ENCODE measurements at regions not wholly inside any gene's neighbourhood (a gene's known extent, or its start where the extent isn't known, plus 50 kb on each side); places are given as distances from the start of the nearest gene placed in this dataset.

DNA sequence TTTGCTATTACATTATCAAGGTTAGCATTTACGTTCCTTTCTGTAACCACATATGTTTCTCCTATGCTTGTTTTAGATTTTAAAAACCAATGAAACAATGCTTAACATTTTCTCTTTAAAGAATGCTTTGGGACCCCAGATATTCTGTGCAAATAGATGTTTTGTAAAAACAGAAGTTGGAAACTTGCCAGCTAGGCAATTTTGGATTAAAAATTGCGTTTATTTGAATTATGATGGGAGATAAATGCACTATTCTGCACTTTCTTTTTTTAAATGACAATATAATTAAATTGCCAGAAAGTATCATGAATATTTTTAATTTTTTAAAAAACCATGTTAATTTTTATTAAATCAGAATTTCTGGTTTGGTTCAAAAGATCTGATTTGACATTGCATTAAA lies 81.6 kb downstream of the MACIR start:
- DNase-seq: no peak

DNA sequence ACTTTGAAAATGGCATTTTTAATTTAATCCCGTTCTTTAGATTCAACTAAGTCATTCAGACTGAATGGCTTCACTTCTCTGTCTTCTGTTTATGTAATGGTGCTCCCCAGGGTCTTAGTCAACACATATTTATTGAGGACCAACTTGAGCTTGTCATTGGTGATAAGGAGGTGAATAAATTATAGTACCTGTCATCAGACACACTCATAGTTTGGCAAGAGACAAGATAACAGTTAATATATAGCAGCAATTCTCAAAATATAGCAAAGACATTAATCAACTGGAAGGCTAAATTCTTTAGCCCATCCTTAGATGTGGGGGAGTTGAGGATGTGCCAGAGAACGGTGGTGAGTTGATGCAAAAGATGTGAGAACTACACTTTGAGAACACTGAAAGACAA lies 78.4 kb downstream of the MACIR start:
- no peak for DNase-seq

DNA sequence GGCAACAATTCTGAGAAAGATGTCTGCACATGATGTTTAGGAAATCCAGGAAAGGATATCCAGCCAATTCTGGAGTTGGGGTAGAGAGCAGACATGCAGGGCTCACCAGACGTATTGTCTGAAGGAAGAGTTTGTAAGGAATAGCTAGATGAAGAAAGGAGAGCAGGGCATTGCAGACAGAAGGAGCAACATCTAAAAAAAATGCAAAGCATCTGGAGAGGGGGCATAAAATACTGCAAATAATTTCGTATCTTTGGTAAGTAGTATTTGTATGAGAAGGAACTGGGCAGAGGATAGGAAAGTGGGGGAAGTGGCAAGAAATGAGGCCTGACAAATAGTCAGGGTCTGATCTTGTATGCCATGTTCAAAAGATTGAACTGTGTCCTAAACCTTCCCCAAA lies 74.8 kb downstream of the MACIR start:
- no peak for DNase-seq

DNA sequence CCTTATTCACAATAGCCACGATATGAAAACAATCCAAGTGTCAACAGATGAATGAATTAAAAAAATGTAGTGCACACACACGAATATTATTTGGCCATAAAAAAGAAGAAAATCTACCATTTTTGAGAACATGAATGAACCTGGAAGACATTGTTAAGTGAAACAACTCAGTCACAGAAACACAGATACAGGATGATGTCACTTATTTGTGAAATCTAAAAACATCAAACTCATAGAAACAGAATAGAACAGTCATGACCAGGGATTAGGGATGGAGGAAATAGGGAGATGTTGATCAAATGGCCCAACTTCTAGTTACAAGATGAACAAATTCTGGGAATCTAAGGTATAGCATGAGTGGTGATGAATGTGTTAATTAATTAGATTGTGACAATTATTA lies 72.3 kb downstream of the MACIR start:
- DNase-seq: no peak

Data from MV-4-11 (cell line).